C4-2B (cell line): ENCODE measurements at regions not wholly inside any gene's neighbourhood (a gene's known extent, or its start where the extent isn't known, plus 50 kb on each side); places are given as distances from the start of the nearest gene placed in this dataset.

ENCODE experiments used
- CTCF ChIP-seq: fragments of 450-650 bp; conservative IDR thresholded peaks from 2 replicates; pipeline ENCODE4 v1.5.1; 2017; ENCODE audit warnings: mild to moderate bottlenecking
- ZFX ChIP-seq: fragments of 450-650 bp; IDR thresholded peaks from 2 replicates; pipeline ENCODE4 v1.6.1; 2017

GRCh38 chr15:97115761-97116070 is 785.2 kb downstream of the NR2F2 start:
- no peak for TF ChIP-seq CTCF
- TF ChIP-seq ZFX = no peak
